ENCODE measurements at regions not wholly inside any gene's neighbourhood (a gene's known extent, or its start where the extent isn't known, plus 50 kb on each side); places are given as distances from the start of the nearest gene placed in this dataset.
A peak's percentile ranks its signal among the peaks of the same experiment; 100 is the strongest.

GRCh38 chr22:49048591-49048990, 779.1 kb downstream of the BRD1 start:
- Histone ChIP-seq H3K4me3 (replicated peaks; ENCODE audit: insufficient read depth, low read length) (no peak overlapping the region), H3K27ac (replicated peaks) (no peak overlapping the region), H3K27me3 (ENCODE audit: insufficient read depth, poor library complexity, severe bottlenecking) (no peaks in the 10 kb centered on the region)
- TF ChIP-seq REST (IDR thresholded peaks at IDR 0.05; ENCODE audit: insufficient replicate concordance, low read depth), result no peak
- no peak for TF ChIP-seq CTCF (IDR thresholded peaks at IDR 0.05; ENCODE audit: insufficient read depth, low read length)
- TF ChIP-seq GABPA (IDR thresholded peaks at IDR 0.05; ENCODE audit: low read depth), result no peak
- DNase-seq (ENCODE audit: low read depth in 1 of 2, low spot score in 1 of 2), result no peak

- no peak for DNase-seq (ENCODE audit: low read depth in 1 of 2, low spot score in 1 of 2)
- TF ChIP-seq SPI1 (IDR thresholded peaks at IDR 0.05; ENCODE audit: borderline replicate concordance, low read depth) (no peak), GABPA (IDR thresholded peaks at IDR 0.05; ENCODE audit: low read depth) (no peak), CTCF (IDR thresholded peaks at IDR 0.05; ENCODE audit: insufficient read depth, low read length) (no peak), POLR2AphosphoS5 (IDR thresholded peaks at IDR 0.05; ENCODE audit: low read depth) (no peak), REST (IDR thresholded peaks at IDR 0.05; ENCODE audit: insufficient replicate concordance, low read depth) (no peak)
- Histone ChIP-seq H3K27ac (replicated peaks) (no peak overlapping the region), H3K27me3 (ENCODE audit: insufficient read depth, poor library complexity, severe bottlenecking) (no peaks in the 10 kb centered on the region), H3K4me3 (replicated peaks; ENCODE audit: insufficient read depth, low read length) (no peak overlapping the region)
These were observed 780.2 kb downstream of the BRD1 start for GRCh38 chr22:49047447-49047846.

- no peak overlapping the region for H3K4me3 ChIP-seq (replicated peaks; ENCODE audit: insufficient read depth, low read length)
- DNase-seq (ENCODE audit: low read depth in 1 of 2, low spot score in 1 of 2), result peak in 1 of 2 experiments; percentile 20
- no peak overlapping the region for H3K27ac ChIP-seq (replicated peaks)
- TF ChIP-seq CTCF (IDR thresholded peaks at IDR 0.05; ENCODE audit: insufficient read depth, low read length) (peak; percentile 17), SPI1 (IDR thresholded peaks at IDR 0.05; ENCODE audit: borderline replicate concordance, low read depth) (no peak)
- no peaks in the 10 kb centered on the region for H3K27me3 ChIP-seq (ENCODE audit: insufficient read depth, poor library complexity, severe bottlenecking)
These were observed 780.9 kb downstream of the BRD1 start for GRCh38 chr22:49046546-49047361.

Measured in HL-60 (cell line).